K562 (cell line): ENCODE measurements at regions not wholly inside any gene's neighbourhood (a gene's known extent, or its start where the extent isn't known, plus 50 kb on each side); places are given as distances from the start of the nearest gene placed in this dataset.

Experiments
- ATAC-seq: fragments of 200-7000 bp; cut with Tn5 transposase; 3 replicates; pipeline ENCODE4 v1.9.1; 2020; ENCODE audit warnings: moderate library complexity
- BruUV-seq: library from RNA; stranded (reverse); fragments of 400-500 nt; replicated peaks from 2 replicates; lab custom pipeline; 2021; lab: Mats Ljungman, UMichigan
- CTCF ChIA-PET: fragments of 300-600 bp; formaldehyde crosslinking; extraction: SDS; loops from one replicate; lab custom pipeline; 2021; ENCODE audit warnings: low intra/inter-chr PET ratio; lab: Yijun Ruan, JAX
- POLR2A ChIA-PET: fragments of 300-600, 350-650 bp; sonication (Branson Sonifier 250); formaldehyde crosslinking; extraction: SDS; loops from one replicate; lab custom pipeline; 2021; ENCODE audit warnings: antibody characterized with exemption, inconsistent platforms; lab: Yijun Ruan, JAX
- DNase-seq, 4 experiments: peaks; one replicate each; pipeline versions ENCODE4 v3.0.0 to v3.0.0-alpha.2; 2011 to 2018; ENCODE audit warnings: low spot score in 3 of 4, mixed read lengths in 3 of 4; ENCODE audit errors: extremely low read depth in 1 of 4
- FAIRE-seq: peaks from 2 replicates; lab custom pipeline; 2011; peaks lifted over from hg19 to GRCh38; lab: Jason Lieb, UNC
- H2AFZ ChIP-seq: 2 replicates; pipeline ENCODE4 v1.6.0; 2011; ENCODE audit warnings: low read depth, low read length, control low read depth, inconsistent platforms
- H3K27ac ChIP-seq: fragments of 200-600 bp; 3 replicates; pipeline ENCODE4 v1.8.0; 2011; ENCODE audit warnings: low read depth, mild to moderate bottlenecking, control low read depth, inconsistent platforms, low read length, moderate library complexity, mixed read lengths; ENCODE audit errors: extremely low read depth
- H3K27me3 ChIP-seq, 2 experiments: fragments of 300-600 bp in 1 of 2; 2 replicates in 1 of 2; 3 replicates in 1 of 2; pipeline versions ENCODE4 v1.6.0 to v1.8.0; 2011; ENCODE audit warnings: inconsistent platforms in 2 of 2, low read length in 2 of 2, mild to moderate bottlenecking in 1 of 2, mixed read lengths in 1 of 2, moderate library complexity in 1 of 2; ENCODE audit not compliant: control insufficient read depth in 2 of 2, insufficient read depth in 2 of 2
- H3K36me3 ChIP-seq: fragments of 300-600 bp; 3 replicates; pipeline ENCODE4 v1.8.0; 2011; ENCODE audit warnings: mild to moderate bottlenecking, low read length, inconsistent platforms; ENCODE audit not compliant: control insufficient read depth, insufficient read depth
- H3K4me1 ChIP-seq, 2 experiments: fragments of 200-600 bp in 1 of 2; replicated peaks in 1 of 2; 2 replicates in 1 of 2; 3 replicates in 1 of 2; pipeline versions ENCODE4 v1.5.1 to v1.8.0; 2011; ENCODE audit warnings: inconsistent platforms in 2 of 2, low read length in 2 of 2, mild to moderate bottlenecking in 1 of 2, mixed read lengths in 1 of 2, moderate library complexity in 1 of 2; ENCODE audit not compliant: control insufficient read depth in 2 of 2, insufficient read depth in 2 of 2
- H3K4me2 ChIP-seq: 2 replicates; pipeline ENCODE4 v1.6.1; 2011; ENCODE audit warnings: low read length, control low read depth, inconsistent platforms, mixed read lengths; ENCODE audit not compliant: insufficient read depth
- H3K4me3 ChIP-seq: fragments of 200-600 bp; sonication (generic), shearing (Covaris generic); 2 replicates; pipeline ENCODE4 v1.5.1; 2016; ENCODE audit warnings: control low read depth, inconsistent platforms
- H3K79me2 ChIP-seq: fragments of 200-600 bp; 3 replicates; pipeline ENCODE4 v1.8.0; 2011; ENCODE audit warnings: low read length, inconsistent platforms; ENCODE audit not compliant: control insufficient read depth, insufficient read depth
- H3K9ac ChIP-seq, 2 experiments: 2 replicates each; pipeline versions ENCODE4 v1.6.0 to v1.6.1; 2011; ENCODE audit warnings: low read depth in 2 of 2, low read length in 2 of 2, control low read depth in 1 of 2, inconsistent platforms in 1 of 2, mild to moderate bottlenecking in 1 of 2, mixed read lengths in 1 of 2; ENCODE audit not compliant: insufficient read depth in 1 of 2
- H3K9me1 ChIP-seq: one replicate; pipeline ENCODE4 v1.6.0; 2011; ENCODE audit warnings: inconsistent platforms, mild to moderate bottlenecking, low read length, moderate library complexity; ENCODE audit not compliant: control insufficient read depth, insufficient read depth
- H3K9me3 ChIP-seq: replicated peaks from 2 replicates; pipeline ENCODE4 v1.5.1; 2011; ENCODE audit warnings: low read depth, low read length, inconsistent platforms; ENCODE audit not compliant: control insufficient read depth, insufficient read depth
- H4K20me1 ChIP-seq: replicated peaks from 2 replicates; pipeline ENCODE4 v1.6.1; 2011; ENCODE audit warnings: low read length, inconsistent platforms, mixed read lengths; ENCODE audit not compliant: control insufficient read depth, insufficient read depth
- CREM ChIP-seq: IDR thresholded peaks from 2 replicates; pipeline ENCODE4 v1.6.1; 2014; ENCODE audit warnings: antibody characterized with exemption, low read depth
- ELF4 ChIP-seq: fragments of 450-650 bp; formaldehyde crosslinking; IDR thresholded peaks from 2 replicates; pipeline ENCODE4 v1.4.0; 2022; ENCODE audit warnings: missing genetic modification characterization
- FIP1L1 ChIP-seq: fragments of 200-400 bp; formaldehyde crosslinking; IDR thresholded peaks from 2 replicates; pipeline ENCODE4 v1.6.1; 2018; ENCODE audit warnings: mild to moderate bottlenecking, low read depth, low read length; ENCODE audit not compliant: poor library complexity, severe bottlenecking
- HIVEP1 ChIP-seq: fragments of 250-450 bp; sonication (Bioruptor Pico); IDR thresholded peaks from 2 replicates; pipeline ENCODE4 v1.4.0; 2020; ENCODE audit warnings: mild to moderate bottlenecking
- HNRNPK ChIP-seq: fragments of 200-400 bp; formaldehyde crosslinking; IDR thresholded peaks from one replicate; pipeline ENCODE4 v1.6.1; 2018; ENCODE audit warnings: mild to moderate bottlenecking, low read depth, low read length; ENCODE audit not compliant: poor library complexity, severe bottlenecking
- IFI16 ChIP-seq: fragments of 250-450 bp; sonication (Bioruptor Pico); IDR thresholded peaks from 2 replicates; pipeline ENCODE4 v2.1.2; 2022; ENCODE audit warnings: mild to moderate bottlenecking, inconsistent platforms
- KAT2B ChIP-seq: IDR thresholded peaks from one replicate; pipeline ENCODE4 v1.6.1; 2012; ENCODE audit warnings: low read depth, mild to moderate bottlenecking, control low read depth, inconsistent platforms, low read length, moderate library complexity
- MECOM ChIP-seq: fragments of 250-450 bp; sonication (Bioruptor Pico); IDR thresholded peaks from 2 replicates; pipeline ENCODE4 v1.8.0; 2022; ENCODE audit warnings: inconsistent platforms
- NCOA2 ChIP-seq, 2 experiments: fragments of 450-650 bp; IDR thresholded peaks; 2 replicates each; pipeline ENCODE4 v1.6.1; 2018; ENCODE audit warnings: mild to moderate bottlenecking in 2 of 2, moderate library complexity in 1 of 2; ENCODE audit not compliant: partially characterized antibody in 2 of 2
- RUNX1 ChIP-seq: sonication (generic); IDR thresholded peaks from 2 replicates; pipeline ENCODE4 v1.6.1; 2016; ENCODE audit warnings: antibody characterized with exemption, low read depth
- SLC30A9 ChIP-seq: fragments of 250-450 bp; sonication (Bioruptor Pico); IDR thresholded peaks from 2 replicates; pipeline ENCODE4 v1.8.0; 2022; ENCODE audit warnings: mild to moderate bottlenecking, moderate library complexity
- SRSF9 ChIP-seq: fragments of 200-400 bp; formaldehyde crosslinking; IDR thresholded peaks from 2 replicates; pipeline ENCODE4 v1.6.1; 2017; ENCODE audit warnings: low read depth, low read length, borderline replicate concordance
- TBP ChIP-seq: optimal IDR thresholded peaks from 2 replicates; pipeline ENCODE3; 2011; ENCODE audit warnings: low read depth, low read length, improper control_type of control experiment
- YBX1 ChIP-seq: fragments of 450-650 bp; IDR thresholded peaks from 2 replicates; pipeline ENCODE4 v1.7.1; 2016; ENCODE audit warnings: mild to moderate bottlenecking
- ZNF253 ChIP-seq: fragments of 250-450 bp; sonication (Bioruptor Pico); conservative IDR thresholded peaks from 2 replicates; pipeline ENCODE4 v1.6.1; 2021; ENCODE audit warnings: mild to moderate bottlenecking
- ZNF785 ChIP-seq: fragments of 250-450 bp; sonication (Bioruptor Pico); IDR thresholded peaks from 2 replicates; pipeline ENCODE4 v1.4.0; 2020; ENCODE audit warnings: mild to moderate bottlenecking
- WGBS: fragments of 100-300 bp; shearing (Covaris generic); methylation state at CpG from one replicate; pipeline ENCODE4 v1.1.6; 2016; ENCODE audit warnings: low coverage, mixed read lengths; ENCODE audit not compliant: insufficient coverage; ENCODE audit errors: missing lambda C conversion rate; 5-methylcytosine and 5-hydroxymethylcytosine counted together
- in situ Hi-C: fragments of 300-500 bp; cut with MboI; formaldehyde crosslinking; loops from 4 replicates; pipeline ENCODE4 v1.15.0; 2018; ENCODE audit warnings: inconsistent platforms, mixed read lengths
- intact Hi-C: fragments of 100-400 bp; cut with micrococcal nuclease; formaldehyde crosslinking; loops from 2 replicates; pipeline ENCODE4 v1.14.2; 2022
- TF ChIP-seq, protein P1 (sequence below): fragments of 450-650 bp; formaldehyde crosslinking; IDR thresholded peaks from 2 replicates; pipeline ENCODE4 v1.4.0; 2022; ENCODE audit warnings: mild to moderate bottlenecking, moderate library complexity

DNA sequence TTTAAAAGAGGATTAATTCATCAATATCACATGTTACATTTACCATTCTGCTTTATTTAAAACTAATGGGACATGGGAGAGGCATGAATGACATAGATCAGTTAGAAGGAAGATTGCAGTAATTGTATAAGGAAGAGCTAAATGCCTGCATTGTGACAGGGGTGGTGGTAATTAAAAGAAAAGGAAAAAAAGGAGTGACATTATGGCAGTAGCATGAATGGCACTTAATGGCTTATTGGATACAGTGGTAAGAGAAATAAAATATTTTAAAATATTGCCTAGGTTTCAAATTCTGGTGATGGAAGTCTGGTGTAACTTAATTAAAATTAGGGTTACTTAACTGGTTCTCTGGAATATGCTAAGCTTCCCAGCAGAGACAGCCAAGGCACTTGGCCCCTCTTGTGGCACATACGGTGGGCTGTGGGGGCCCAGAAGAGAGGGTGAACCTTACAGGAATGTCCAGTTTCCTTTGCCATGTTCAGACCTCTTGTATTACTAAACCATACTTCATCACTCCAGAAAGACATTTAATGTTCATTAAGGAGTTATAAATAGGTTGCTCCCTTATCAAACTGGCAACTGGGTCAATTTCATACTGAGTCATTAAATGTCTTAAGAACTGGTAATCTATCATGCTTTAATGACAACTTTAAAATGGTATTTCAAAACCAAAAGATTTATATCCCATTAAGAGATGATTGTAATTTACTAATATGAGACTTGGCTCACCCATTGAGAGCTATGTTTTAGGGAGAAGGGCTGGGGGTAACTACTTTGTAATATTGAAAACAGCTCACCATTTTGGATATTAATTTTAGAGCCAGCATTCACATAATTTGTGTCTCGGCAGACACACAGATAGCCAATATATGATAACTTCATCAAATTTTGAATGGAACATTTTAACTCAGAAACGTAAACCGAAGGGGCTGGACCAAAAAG, 798.9 kb upstream of the PIK3C3 start (continued):
- TF ChIP-seq, protein P1, sequence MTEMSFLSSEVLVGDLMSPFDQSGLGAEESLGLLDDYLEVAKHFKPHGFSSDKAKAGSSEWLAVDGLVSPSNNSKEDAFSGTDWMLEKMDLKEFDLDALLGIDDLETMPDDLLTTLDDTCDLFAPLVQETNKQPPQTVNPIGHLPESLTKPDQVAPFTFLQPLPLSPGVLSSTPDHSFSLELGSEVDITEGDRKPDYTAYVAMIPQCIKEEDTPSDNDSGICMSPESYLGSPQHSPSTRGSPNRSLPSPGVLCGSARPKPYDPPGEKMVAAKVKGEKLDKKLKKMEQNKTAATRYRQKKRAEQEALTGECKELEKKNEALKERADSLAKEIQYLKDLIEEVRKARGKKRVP (CRISPR knock-in tag) = no peak
- TF ChIP-seq TBP = no peak
- TF ChIP-seq SRSF9 = no peak
- no peak for TF ChIP-seq ZNF785
- TF ChIP-seq FIP1L1 = no peak

DNA sequence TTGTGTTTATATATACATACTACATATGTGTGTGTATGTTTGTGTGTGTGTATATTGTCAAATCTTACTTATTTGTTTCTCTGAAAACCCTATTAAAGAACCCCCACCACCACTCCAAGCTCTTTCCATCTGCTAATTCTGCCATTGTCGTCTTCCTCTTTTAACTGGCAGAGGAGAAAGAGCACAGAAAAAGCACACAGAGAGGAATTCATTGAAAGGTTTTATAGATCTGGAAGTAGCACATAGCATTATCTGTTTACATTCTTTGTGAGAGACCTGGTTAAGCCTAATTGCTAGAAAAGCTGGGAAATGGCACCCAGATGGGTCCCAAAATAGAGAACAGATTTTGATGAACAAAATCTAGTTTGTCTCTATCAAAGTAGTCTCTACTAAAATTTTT, 800.0 kb upstream of the PIK3C3 start:
- Histone ChIP-seq H3K4me1 (no peaks in the 10 kb centered on the region), H3K79me2 (no peaks in the 10 kb centered on the region), H3K9me3 (no peaks in the 10 kb centered on the region; the same call in 1 of the 2 replicates), H3K4me2 (no peak overlapping the region), H3K27ac (no peak overlapping the region), H3K36me3 (no peaks in the 10 kb centered on the region), H3K9me1 (no peaks in the 10 kb centered on the region), H2AFZ (no peak overlapping the region), H3K27me3 (no peaks in the 10 kb centered on the region), H3K4me3 (no peak overlapping the region), H4K20me1 (no peaks in the 10 kb centered on the region), H3K9ac (no peak overlapping the region)
- ATAC-seq (no peak), FAIRE-seq (no peak), DNase-seq (no peak)
- in situ Hi-C loops (no loop called here), intact Hi-C loops (no loop called here)
- WGBS = 0% methylated on average over 1 of the region's 1 CpG
- ChIA-PET POLR2A (no interaction called here), CTCF (no interaction called here)
- no TSS peak for BruUV-seq
- no peak for TF ChIP-seq MECOM (CRISPR knock-in tag)
- TF ChIP-seq ELF4 = no peak
- no peak for TF ChIP-seq CREM
- TF ChIP-seq RUNX1 = no peak
- TF ChIP-seq KAT2B = no peak
- no peak for TF ChIP-seq IFI16 (CRISPR knock-in tag)
- no peak for TF ChIP-seq NCOA2 (IDR thresholded peaks at IDR 0.05; ENCODE audit: partially characterized antibody in 2 of 2)
- no peak for TF ChIP-seq ZNF253
- no peak for TF ChIP-seq SLC30A9 (CRISPR knock-in tag)
- TF ChIP-seq YBX1 = no peak
- TF ChIP-seq HNRNPK = no peak
- no peak for TF ChIP-seq HIVEP1 (CRISPR knock-in tag)
